DMS 273 (cell line): ENCODE measurements at regions not wholly inside any gene's neighbourhood (a gene's known extent, or its start where the extent isn't known, plus 50 kb on each side); places are given as distances from the start of the nearest gene placed in this dataset.
"Not testable (repeated sequence)": the region's sequence is repeated elsewhere in the genome, so short reads cannot be mapped to it uniquely, and the experiment has no call there.

Experiments used
- DNase-seq: peaks from one replicate; lab custom pipeline; 2025; ENCODE audit not compliant: unreplicated experiment; lab: John Stamatoyannopoulos, UW

- DNase-seq = no peak
Measured at GRCh38 chr1:88502886-88503285, 181.2 kb upstream of the PKN2 start.

GRCh38 chr1:88503646-88504045 is 180.4 kb upstream of the PKN2 start:
- DNase-seq = no peak

- no peak for DNase-seq
Measured at GRCh38 chr1:88504601-88505000, 179.5 kb upstream of the PKN2 start.

- no peak for DNase-seq
Measured at GRCh38 chr1:88509379-88509778, 174.7 kb upstream of the PKN2 start.

GRCh38 chr1:88514544-88515060 is 169.5 kb upstream of the PKN2 start:
- no peak for DNase-seq

GRCh38 chr1:88517499-88517898 is 166.6 kb upstream of the PKN2 start:
- not testable (repeated sequence) for DNase-seq

GRCh38 chr1:88519156-88519555 is 164.9 kb upstream of the PKN2 start:
- no peak for DNase-seq

- no peak for DNase-seq
Measured at GRCh38 chr1:88523854-88524528, 160.1 kb upstream of the PKN2 start.

GRCh38 chr1:88526456-88526855 is 157.6 kb upstream of the PKN2 start:
- no peak for DNase-seq

- no peak for DNase-seq
Measured at GRCh38 chr1:88528792-88529191, 155.3 kb upstream of the PKN2 start.

GRCh38 chr1:88529581-88529980 is 154.5 kb upstream of the PKN2 start:
- no peak for DNase-seq

GRCh38 chr1:88530246-88530645 is 153.8 kb upstream of the PKN2 start:
- DNase-seq = no peak

GRCh38 chr1:88537787-88538186 is 146.3 kb upstream of the PKN2 start:
- DNase-seq = no peak

GRCh38 chr1:88538222-88538899 is 145.7 kb upstream of the PKN2 start:
- no peak for DNase-seq

GRCh38 chr1:88540255-88540654 is 143.8 kb upstream of the PKN2 start:
- DNase-seq = no peak

- DNase-seq = no peak
Measured at GRCh38 chr1:88541596-88541995, 142.5 kb upstream of the PKN2 start.

- DNase-seq = no peak
Measured at GRCh38 chr1:88544195-88544594, 139.9 kb upstream of the PKN2 start.

GRCh38 chr1:88549536-88549935 is 134.5 kb upstream of the PKN2 start:
- DNase-seq = peak; percentile 20

GRCh38 chr1:88552226-88552625 is 131.8 kb upstream of the PKN2 start:
- no peak for DNase-seq

- DNase-seq = no peak
Measured at GRCh38 chr1:88557014-88557413, 127.1 kb upstream of the PKN2 start.

GRCh38 chr1:88560621-88561020 is 123.5 kb upstream of the PKN2 start:
- no peak for DNase-seq

- DNase-seq = no peak
Measured at GRCh38 chr1:88562991-88563390, 121.1 kb upstream of the PKN2 start.
